Chondrocyte (in vitro differentiated cells): ENCODE measurements at regions not wholly inside any gene's neighbourhood (a gene's known extent, or its start where the extent isn't known, plus 50 kb on each side); places are given as distances from the start of the nearest gene placed in this dataset.
A peak's percentile ranks its signal among the peaks of the same experiment; 100 is the strongest.
"Not testable (repeated sequence)": the region's sequence is repeated elsewhere in the genome, so short reads cannot be mapped to it uniquely, and the experiment has no call there.

Experiments used
- DNase-seq: peaks from one replicate; pipeline ENCODE4 v3.0.0; 2021; ENCODE audit warnings: mixed read lengths, low spot score
- H3K27ac Mint-ChIP-seq: one replicate; pipeline ENCODE4 v1.8.0; 2021; ENCODE audit warnings: mild to moderate bottlenecking, moderate library complexity, mixed read lengths; ENCODE audit not compliant: unreplicated experiment
- H3K27me3 Mint-ChIP-seq: 2 replicates; pipeline ENCODE4 v1.8.0; 2021; ENCODE audit warnings: low read depth, mixed read lengths
- H3K36me3 Mint-ChIP-seq: 2 replicates; pipeline ENCODE4 v1.8.0; 2021; ENCODE audit warnings: low read depth, mixed read lengths
- H3K4me1 Mint-ChIP-seq: 2 replicates; pipeline ENCODE4 v1.8.0; 2021; ENCODE audit warnings: low read depth, mild to moderate bottlenecking, mixed read lengths
- H3K4me3 Mint-ChIP-seq: one replicate; pipeline ENCODE4 v1.8.0; 2021; ENCODE audit warnings: mild to moderate bottlenecking, moderate library complexity, mixed read lengths; ENCODE audit not compliant: unreplicated experiment
- H3K9me3 Mint-ChIP-seq: 2 replicates; pipeline ENCODE4 v1.8.0; 2021; ENCODE audit warnings: low read depth, mixed read lengths
- TF ChIP-seq, protein P1 (sequence below): fragments of 200-600 bp; sonication (generic); IDR thresholded peaks from 2 replicates; pipeline ENCODE4 v1.5.0; 2021; ENCODE audit warnings: antibody characterized with exemption, mild to moderate bottlenecking, moderate library complexity

DNA sequence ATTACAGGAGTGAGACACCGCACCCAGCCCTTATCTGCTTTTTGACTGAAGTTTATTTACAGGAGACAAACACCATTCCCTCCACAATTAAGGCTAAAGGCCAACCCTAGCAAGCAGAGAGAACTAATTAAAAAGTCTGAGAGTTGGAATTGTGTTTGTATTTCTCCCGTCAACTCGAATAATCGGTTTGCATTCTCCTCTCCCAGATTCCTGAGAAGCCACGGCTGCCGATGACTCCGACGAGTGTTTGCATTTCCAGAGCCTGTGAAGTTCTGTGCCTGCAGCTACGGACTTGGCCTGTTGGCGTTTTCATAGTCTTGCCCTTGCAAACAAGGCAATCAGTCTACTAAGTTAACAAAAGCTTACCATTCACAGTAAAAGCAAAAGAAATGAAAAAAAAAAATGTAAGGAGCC lies 73.2 kb upstream of the NUP50 start:
- peaks cover 18% of the 10 kb centered on the region for H3K27me3 Mint-ChIP-seq
- H3K36me3 Mint-ChIP-seq: no peaks in the 10 kb centered on the region
- TF ChIP-seq, protein P1, sequence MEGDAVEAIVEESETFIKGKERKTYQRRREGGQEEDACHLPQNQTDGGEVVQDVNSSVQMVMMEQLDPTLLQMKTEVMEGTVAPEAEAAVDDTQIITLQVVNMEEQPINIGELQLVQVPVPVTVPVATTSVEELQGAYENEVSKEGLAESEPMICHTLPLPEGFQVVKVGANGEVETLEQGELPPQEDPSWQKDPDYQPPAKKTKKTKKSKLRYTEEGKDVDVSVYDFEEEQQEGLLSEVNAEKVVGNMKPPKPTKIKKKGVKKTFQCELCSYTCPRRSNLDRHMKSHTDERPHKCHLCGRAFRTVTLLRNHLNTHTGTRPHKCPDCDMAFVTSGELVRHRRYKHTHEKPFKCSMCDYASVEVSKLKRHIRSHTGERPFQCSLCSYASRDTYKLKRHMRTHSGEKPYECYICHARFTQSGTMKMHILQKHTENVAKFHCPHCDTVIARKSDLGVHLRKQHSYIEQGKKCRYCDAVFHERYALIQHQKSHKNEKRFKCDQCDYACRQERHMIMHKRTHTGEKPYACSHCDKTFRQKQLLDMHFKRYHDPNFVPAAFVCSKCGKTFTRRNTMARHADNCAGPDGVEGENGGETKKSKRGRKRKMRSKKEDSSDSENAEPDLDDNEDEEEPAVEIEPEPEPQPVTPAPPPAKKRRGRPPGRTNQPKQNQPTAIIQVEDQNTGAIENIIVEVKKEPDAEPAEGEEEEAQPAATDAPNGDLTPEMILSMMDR: peak; percentile 10
- peaks cover 10% of the 10 kb centered on the region for H3K4me1 Mint-ChIP-seq
- no peak for DNase-seq
- H3K27ac Mint-ChIP-seq: no peak overlapping the region
- no peak overlapping the region for H3K4me3 Mint-ChIP-seq
- H3K9me3 Mint-ChIP-seq: no peaks in the 10 kb centered on the region

DNA sequence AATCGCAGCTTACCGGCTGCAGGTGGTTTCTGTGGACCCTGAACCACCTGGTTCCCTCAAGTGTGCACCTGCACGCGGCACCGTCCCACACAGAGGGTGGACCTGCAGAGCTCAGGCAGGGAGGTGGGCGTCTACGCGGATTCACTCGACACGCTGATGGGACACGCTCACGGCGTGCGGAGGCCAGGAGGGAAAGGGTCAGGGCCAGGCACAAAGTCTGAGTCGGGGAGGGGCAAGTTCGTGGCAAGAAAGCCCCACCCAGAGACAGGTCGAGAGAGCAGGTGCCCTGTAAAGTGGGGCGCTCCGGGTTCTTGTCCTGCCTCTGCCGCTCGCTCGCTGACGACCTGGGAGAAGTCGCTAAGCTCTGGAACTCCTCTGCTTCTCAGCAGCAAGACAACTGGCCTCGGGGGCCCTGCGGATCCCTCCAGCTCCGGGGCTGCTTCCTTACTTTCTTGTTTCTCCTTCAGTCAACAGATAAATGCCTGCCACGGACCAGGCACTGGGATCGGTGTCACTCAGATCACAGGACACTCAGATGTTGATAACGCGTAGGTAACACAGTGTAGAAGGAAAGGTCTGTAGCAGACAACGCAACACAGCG lies 72.4 kb upstream of the NUP50 start:
- Mint-ChIP-seq H3K27ac (no peak overlapping the region), H3K9me3 (no peaks in the 10 kb centered on the region), H3K36me3 (no peaks in the 10 kb centered on the region), H3K27me3 (peaks cover 19% of the 10 kb centered on the region), H3K4me3 (no peak overlapping the region), H3K4me1 (peaks cover 10% of the 10 kb centered on the region)
- DNase-seq: peak; percentile 90
- TF ChIP-seq, protein P1: no peak

DNA sequence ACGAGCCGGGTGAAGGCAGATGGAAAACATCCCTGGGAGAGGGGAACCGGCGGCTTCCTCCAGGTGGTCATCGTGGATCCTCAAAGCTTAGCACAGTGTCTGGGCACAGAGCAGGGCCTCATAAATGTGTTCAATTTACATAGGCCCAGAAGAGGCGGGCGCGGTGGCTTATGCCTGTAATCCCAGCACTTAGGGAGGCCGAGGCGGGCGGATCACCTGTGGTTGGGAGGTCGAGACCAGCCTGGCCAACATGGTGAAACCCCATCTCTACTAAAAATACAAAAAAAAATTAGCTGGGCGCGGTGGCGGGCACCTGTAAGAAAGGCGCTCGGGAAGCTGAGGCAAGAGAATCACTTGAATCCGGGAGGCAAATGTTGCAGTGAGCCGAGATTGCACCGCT lies 71.8 kb upstream of the NUP50 start:
- H3K27me3 Mint-ChIP-seq: peaks cover 21% of the 10 kb centered on the region
- not testable (repeated sequence) for H3K27ac Mint-ChIP-seq, H3K36me3 Mint-ChIP-seq, H3K4me1 Mint-ChIP-seq, H3K9me3 Mint-ChIP-seq, H3K4me3 Mint-ChIP-seq, DNase-seq

DNA sequence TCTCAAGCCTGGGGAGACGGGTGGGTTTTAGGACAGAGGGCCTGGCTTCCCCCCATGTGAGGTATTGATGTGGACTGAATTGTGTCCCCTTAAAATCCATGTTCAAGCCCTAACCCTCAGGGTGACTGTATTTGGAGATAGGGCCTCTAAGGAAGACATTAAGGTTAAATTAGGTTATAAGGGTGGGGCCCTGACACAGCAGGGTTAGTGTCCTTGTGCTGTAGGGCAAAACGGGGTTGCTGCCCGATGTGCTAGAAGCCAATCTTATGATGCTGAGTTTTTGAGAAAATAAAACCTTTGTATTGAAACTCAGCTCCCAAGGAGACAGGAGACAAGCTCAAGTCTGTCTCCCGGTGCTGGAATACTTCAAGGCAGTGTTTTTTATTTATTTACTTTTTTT lies 71.1 kb upstream of the NUP50 start:
- Mint-ChIP-seq H3K27me3 (peaks cover 29% of the 10 kb centered on the region), H3K4me3 (no peak overlapping the region), H3K36me3 (no peaks in the 10 kb centered on the region), H3K4me1 (peaks cover 10% of the 10 kb centered on the region), H3K9me3 (no peaks in the 10 kb centered on the region), H3K27ac (no peak overlapping the region)
- TF ChIP-seq, protein P1: no peak
- no peak for DNase-seq

DNA sequence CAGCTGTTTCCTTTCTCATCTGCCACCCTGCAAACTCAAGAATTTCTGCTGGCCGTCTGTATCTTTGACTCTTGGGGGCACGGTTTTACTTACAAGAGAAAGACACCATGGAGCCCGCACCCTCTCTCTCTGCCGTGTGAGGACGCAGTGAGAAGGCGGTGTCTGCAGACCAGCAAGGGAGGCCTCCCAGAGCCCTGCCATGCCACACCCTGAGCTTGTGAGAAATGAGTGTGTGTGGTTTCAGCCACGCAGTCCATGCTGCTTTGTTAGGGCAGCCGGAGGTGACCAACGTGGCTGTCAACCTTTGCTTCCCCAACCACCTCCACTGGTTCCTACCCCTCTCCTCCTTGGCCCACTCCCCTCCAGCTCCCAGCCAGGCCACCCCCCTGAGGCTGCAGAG lies 70.1 kb upstream of the NUP50 start:
- H3K36me3 Mint-ChIP-seq: no peaks in the 10 kb centered on the region
- H3K4me3 Mint-ChIP-seq: no peak overlapping the region
- DNase-seq: no peak
- no peaks in the 10 kb centered on the region for H3K9me3 Mint-ChIP-seq
- TF ChIP-seq, protein P1: no peak
- peaks cover 10% of the 10 kb centered on the region for H3K4me1 Mint-ChIP-seq
- no peak overlapping the region for H3K27ac Mint-ChIP-seq
- peaks cover 32% of the 10 kb centered on the region for H3K27me3 Mint-ChIP-seq

DNA sequence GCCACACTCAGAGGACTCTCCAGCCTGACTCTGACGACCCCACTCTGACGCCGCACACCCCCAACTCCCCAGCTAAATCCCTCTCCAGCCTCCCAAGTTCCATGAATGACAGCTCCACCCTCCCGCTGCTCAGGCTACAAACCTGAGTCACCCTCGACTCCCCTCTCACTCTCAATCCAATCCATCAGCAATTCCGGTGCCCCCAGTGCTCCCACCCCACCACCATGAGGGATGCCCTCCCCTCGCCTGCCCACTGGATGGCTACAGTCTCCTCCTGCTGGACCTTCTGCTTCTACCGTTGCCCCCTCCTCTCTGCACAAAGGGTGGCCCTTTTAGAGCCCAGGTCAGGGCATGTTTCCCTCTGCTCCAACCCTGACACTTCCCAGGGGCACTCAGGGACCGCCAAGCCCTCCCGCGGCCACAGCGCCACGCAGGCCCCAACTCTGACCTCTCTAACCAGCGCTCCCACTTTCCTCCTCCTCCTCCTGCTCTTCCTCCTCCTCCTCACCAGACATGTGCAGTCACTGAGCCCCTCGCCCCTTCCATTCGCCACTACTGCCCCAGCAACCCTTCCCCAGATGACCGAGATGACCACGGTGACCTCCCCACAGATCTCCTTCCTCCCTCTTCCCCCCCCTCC lies 69.5 kb upstream of the NUP50 start:
- peaks cover 10% of the 10 kb centered on the region for H3K4me1 Mint-ChIP-seq
- no peaks in the 10 kb centered on the region for H3K9me3 Mint-ChIP-seq
- DNase-seq: no peak
- peaks cover 29% of the 10 kb centered on the region for H3K27me3 Mint-ChIP-seq
- H3K4me3 Mint-ChIP-seq: no peak overlapping the region
- no peak overlapping the region for H3K27ac Mint-ChIP-seq
- no peaks in the 10 kb centered on the region for H3K36me3 Mint-ChIP-seq
- TF ChIP-seq, protein P1: no peak
